ENCODE measurements at regions not wholly inside any gene's neighbourhood (a gene's known extent, or its start where the extent isn't known, plus 50 kb on each side); places are given as distances from the start of the nearest gene placed in this dataset.

DNA sequence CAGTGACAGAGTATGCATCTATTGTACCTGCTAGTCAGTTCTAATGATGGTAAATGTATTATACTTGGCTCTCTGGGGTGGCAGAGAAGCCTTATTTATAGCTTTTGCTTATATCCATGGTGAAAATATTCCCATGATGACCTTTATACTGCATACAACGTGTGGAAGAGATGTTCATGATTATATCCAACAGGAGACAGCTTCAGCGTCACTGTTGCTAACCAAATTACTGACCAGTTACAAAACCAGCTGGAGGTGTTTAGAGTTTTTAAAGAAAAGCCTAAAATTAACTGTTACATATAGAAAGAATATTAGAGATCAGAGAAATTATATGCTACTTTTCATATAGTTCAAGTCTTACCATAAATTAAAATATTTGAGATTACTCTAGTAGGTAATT is 280.8 kb downstream of the ETV1 start:
- Histone ChIP-seq H3K36me3 (ENCODE audit: insufficient read depth in 1 of 2, low read depth in 1 of 2) (no peaks in the 10 kb centered on the region), H3K27ac (no peak overlapping the region), H3K27me3 (ENCODE audit: insufficient read depth in 3 of 3, low read length in 2 of 3) (no peaks in the 10 kb centered on the region), H3K4me3 (no peak overlapping the region), H3K4me1 (no peaks in the 10 kb centered on the region), H3K9me3 (no peaks in the 10 kb centered on the region)
- ATAC-seq: no peak
- TF ChIP-seq, protein P1, sequence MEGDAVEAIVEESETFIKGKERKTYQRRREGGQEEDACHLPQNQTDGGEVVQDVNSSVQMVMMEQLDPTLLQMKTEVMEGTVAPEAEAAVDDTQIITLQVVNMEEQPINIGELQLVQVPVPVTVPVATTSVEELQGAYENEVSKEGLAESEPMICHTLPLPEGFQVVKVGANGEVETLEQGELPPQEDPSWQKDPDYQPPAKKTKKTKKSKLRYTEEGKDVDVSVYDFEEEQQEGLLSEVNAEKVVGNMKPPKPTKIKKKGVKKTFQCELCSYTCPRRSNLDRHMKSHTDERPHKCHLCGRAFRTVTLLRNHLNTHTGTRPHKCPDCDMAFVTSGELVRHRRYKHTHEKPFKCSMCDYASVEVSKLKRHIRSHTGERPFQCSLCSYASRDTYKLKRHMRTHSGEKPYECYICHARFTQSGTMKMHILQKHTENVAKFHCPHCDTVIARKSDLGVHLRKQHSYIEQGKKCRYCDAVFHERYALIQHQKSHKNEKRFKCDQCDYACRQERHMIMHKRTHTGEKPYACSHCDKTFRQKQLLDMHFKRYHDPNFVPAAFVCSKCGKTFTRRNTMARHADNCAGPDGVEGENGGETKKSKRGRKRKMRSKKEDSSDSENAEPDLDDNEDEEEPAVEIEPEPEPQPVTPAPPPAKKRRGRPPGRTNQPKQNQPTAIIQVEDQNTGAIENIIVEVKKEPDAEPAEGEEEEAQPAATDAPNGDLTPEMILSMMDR (IDR thresholded peaks at IDR 0.05): no peak
- 54 to 63% (median 58%) methylated on average over 2 of the region's 2 CpGs for WGBS, 3 donors
- intact Hi-C loops (cut with DNase I): no loop called here
- no peak for DNase-seq

DNA sequence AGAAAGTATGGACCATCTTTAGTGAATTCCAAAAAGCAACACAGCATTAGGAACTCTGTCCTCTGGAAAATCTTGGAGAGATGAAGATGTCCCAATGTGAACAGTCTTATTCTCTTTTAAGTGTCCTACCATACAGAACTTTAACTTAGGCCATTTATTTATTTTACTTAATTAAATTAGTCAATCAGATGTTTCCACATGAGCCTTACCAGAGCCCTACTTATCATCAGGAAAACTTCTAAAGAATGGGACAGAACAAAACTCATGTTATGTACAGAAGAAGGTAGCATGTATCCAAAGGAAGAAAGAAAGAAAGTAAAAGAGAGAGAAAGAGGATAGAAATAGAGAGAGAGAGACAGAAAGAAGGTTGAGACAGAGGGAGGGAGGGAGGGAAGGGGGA is 276.4 kb downstream of the ETV1 start:
- Histone ChIP-seq H3K4me1 (no peaks in the 10 kb centered on the region), H3K9me3 (peaks cover 9% of the 10 kb centered on the region), H3K4me3 (no peak overlapping the region), H3K36me3 (ENCODE audit: insufficient read depth in 1 of 2, low read depth in 1 of 2) (no peaks in the 10 kb centered on the region), H3K27ac (no peak overlapping the region), H3K27me3 (ENCODE audit: insufficient read depth in 3 of 3, low read length in 2 of 3) (no peaks in the 10 kb centered on the region)
- TF ChIP-seq, protein P1 (IDR thresholded peaks at IDR 0.05): no peak
- DNase-seq (no peak), ATAC-seq (no peak)
- intact Hi-C loops (cut with DNase I): no loop called here

DNA sequence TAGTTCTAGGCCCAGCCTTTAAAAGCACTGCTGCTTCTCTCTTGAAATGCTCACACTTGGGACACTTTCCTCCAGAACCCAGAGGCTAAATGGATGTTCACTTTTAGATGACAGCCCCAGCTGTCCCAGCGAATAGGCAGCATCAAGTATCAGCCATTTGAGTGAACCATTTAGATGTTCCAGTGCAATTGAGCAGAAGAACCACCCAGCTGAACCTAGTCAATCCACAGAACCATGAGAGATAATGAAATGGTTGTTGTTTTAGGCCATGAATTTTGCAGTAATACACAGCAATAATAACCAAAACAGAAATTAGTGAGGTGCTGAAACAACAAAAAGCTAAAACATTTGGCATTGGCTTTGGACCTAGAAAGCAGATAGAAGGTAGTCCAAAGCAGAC is 273.9 kb downstream of the ETV1 start:
- Histone ChIP-seq H3K36me3 (ENCODE audit: insufficient read depth in 1 of 2, low read depth in 1 of 2) (no peaks in the 10 kb centered on the region), H3K27ac (no peak overlapping the region), H3K4me1 (no peaks in the 10 kb centered on the region), H3K27me3 (ENCODE audit: insufficient read depth in 3 of 3, low read length in 2 of 3) (no peaks in the 10 kb centered on the region), H3K4me3 (no peak overlapping the region), H3K9me3 (peaks cover 9% of the 10 kb centered on the region)
- 61 to 83% (median 77%) methylated on average over 1 of the region's 1 CpG for WGBS, 3 donors
- intact Hi-C loops (cut with DNase I): no loop called here
- DNase-seq (no peak), ATAC-seq (no peak)
- TF ChIP-seq, protein P1 (IDR thresholded peaks at IDR 0.05): no peak

DNA sequence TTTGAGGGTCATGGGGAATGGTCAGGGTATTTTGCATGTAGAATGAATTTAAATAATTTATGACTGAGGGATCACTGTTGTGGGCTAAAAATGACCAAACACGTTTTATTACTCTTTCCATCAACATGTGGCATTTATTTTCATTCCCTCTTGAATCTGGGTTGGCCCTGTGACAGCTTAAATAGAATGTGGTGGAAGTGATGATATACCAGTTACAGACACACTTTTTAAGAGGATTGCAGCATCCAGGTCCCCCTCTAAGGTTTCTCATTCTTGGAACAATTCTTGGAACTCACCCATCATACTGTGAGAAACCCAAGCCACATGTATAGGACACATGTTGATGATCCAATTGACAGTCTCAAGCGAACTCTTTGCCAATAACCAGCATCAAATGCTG is 272.4 kb downstream of the ETV1 start:
- 52 to 70% (median 56%) methylated on average over 2 of the region's 2 CpGs for WGBS, 3 donors
- Histone ChIP-seq H3K4me3 (no peak overlapping the region), H3K27ac (no peak overlapping the region), H3K9me3 (peaks cover 9% of the 10 kb centered on the region), H3K36me3 (ENCODE audit: insufficient read depth in 1 of 2, low read depth in 1 of 2) (no peaks in the 10 kb centered on the region), H3K4me1 (no peaks in the 10 kb centered on the region), H3K27me3 (ENCODE audit: insufficient read depth in 3 of 3, low read length in 2 of 3) (no peaks in the 10 kb centered on the region)
- ATAC-seq: no peak
- DNase-seq: no peak
- intact Hi-C loops (cut with DNase I): no loop called here
- TF ChIP-seq, protein P1 (IDR thresholded peaks at IDR 0.05): no peak

DNA sequence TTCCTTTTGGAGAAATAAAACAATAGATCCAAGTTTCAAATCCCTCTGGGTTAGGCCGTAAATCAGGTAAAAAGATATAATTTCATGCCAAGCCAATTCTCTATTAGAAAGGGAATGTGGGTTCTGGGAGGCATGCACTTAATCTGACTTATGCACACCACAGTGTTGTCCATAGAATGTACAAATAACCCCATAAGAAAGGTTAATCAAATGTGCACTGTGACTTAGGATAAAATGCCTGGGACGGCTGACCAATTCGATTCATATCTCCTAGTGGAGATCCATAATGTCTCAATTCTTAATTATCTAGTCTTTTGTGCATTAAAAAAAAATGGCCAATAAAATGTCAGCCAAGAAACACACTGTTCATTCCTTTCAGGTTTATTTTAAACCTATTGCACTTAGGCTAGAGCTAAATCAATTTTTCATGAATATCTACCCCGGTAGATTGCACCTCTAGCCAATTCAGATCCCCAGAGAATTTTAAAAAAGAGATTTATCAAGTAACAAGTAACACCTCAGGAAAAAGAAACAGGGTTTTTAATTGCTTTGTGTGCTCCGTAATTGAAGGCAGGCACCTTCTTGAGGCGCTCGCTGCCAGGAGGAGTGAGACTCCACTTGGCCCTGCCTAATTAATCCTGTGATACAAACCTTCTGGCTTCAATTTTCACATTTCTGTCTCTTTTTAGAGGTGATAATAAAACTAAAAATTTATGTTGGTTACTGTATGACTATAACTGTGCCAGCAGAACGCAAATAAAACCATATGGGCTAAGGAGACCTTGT is 265.1 kb downstream of the ETV1 start:
- WGBS, 3 donors: 72 to 78% (median 77%) methylated on average over 8 of the region's 8 CpGs
- DNase-seq (no peak), ATAC-seq (no peak)
- no peaks in the 10 kb centered on the region for H3K9me3 ChIP-seq
- H3K36me3 ChIP-seq (ENCODE audit: insufficient read depth in 1 of 2, low read depth in 1 of 2): no peaks in the 10 kb centered on the region
- no peaks in the 10 kb centered on the region for H3K27me3 ChIP-seq (ENCODE audit: insufficient read depth in 3 of 3, low read length in 2 of 3)
- no peak overlapping the region for H3K4me3 ChIP-seq
- TF ChIP-seq, protein P1 (IDR thresholded peaks at IDR 0.05): no peak
- no peak overlapping the region for H3K27ac ChIP-seq
- intact Hi-C loops (cut with DNase I): no loop called here
- no peaks in the 10 kb centered on the region for H3K4me1 ChIP-seq

Measured in psoas muscle (tissue), 7 donors.